GM12878 (cell line): ENCODE measurements at regions not wholly inside any gene's neighbourhood (a gene's known extent, or its start where the extent isn't known, plus 50 kb on each side); places are given as distances from the start of the nearest gene placed in this dataset.

Source experiments
- ATAC-seq: fragments of 200-7000 bp; cut with Tn5 transposase; 3 replicates; pipeline ENCODE4 v1.9.1; 2020; ENCODE audit warnings: mild to moderate bottlenecking, moderate library complexity
- BruUV-seq: library from RNA; stranded (reverse); fragments of 400-500 nt; replicated peaks from 2 replicates; lab custom pipeline; 2021; lab: Mats Ljungman, UMichigan
- CTCF ChIA-PET: fragments of 300-600 bp; sonication (Branson Sonifier 250); formaldehyde crosslinking; extraction: SDS; loops from one replicate; lab custom pipeline; 2021; ENCODE audit warnings: inconsistent platforms; lab: Yijun Ruan, JAX
- POLR2A ChIA-PET: fragments of 350-600 bp; formaldehyde crosslinking; extraction: SDS; loops from one replicate; lab custom pipeline; 2021; ENCODE audit warnings: inconsistent platforms; lab: Charles Lee
- RAD21 ChIA-PET: fragments of 300-600 bp; sonication (Branson Sonifier 250); formaldehyde crosslinking; loops from one replicate; lab custom pipeline; 2023; ENCODE audit warnings: antibody characterized with exemption; ENCODE audit not compliant: unreplicated experiment; lab: Charles Lee
- SMC1A ChIA-PET: fragments of 300-600 bp; sonication (Branson Sonifier 250); formaldehyde crosslinking; loops from one replicate; lab custom pipeline; 2023; ENCODE audit not compliant: unreplicated experiment, uncharacterized antibody; lab: Charles Lee
- DNase-seq: peaks from one replicate; pipeline ENCODE4 v3.0.0-alpha.2; 2011; ENCODE audit warnings: low read depth, low spot score
- FAIRE-seq: peaks from 3 replicates; lab custom pipeline; 2011; peaks lifted over from hg19 to GRCh38; lab: Jason Lieb, UNC
- H2AFZ ChIP-seq: 2 replicates; pipeline ENCODE4 v1.6.0; 2011; ENCODE audit warnings: low read depth, low read length, control low read depth; ENCODE audit not compliant: control insufficient read depth
- H3K27ac ChIP-seq: 2 replicates; pipeline ENCODE4 v1.5.1; 2011; ENCODE audit warnings: control low read depth; ENCODE audit not compliant: control insufficient read depth, insufficient read depth
- H3K27me3 ChIP-seq, 2 experiments: replicated peaks in 1 of 2; 2 replicates each; pipeline versions ENCODE4 v1.6.0 to v1.6.1; 2011; ENCODE audit warnings: low read length in 1 of 2; ENCODE audit not compliant: control insufficient read depth in 2 of 2, insufficient read depth in 2 of 2
- H3K36me3 ChIP-seq, 2 experiments: 2 replicates each; pipeline ENCODE4 v1.5.1; 2011; ENCODE audit warnings: low read length in 1 of 2; ENCODE audit not compliant: control insufficient read depth in 2 of 2, insufficient read depth in 2 of 2
- H3K4me1 ChIP-seq: 2 replicates; pipeline ENCODE4 v1.6.1; 2011; ENCODE audit warnings: mild to moderate bottlenecking, low read length, moderate library complexity, mixed read lengths; ENCODE audit not compliant: control insufficient read depth, insufficient read depth
- H3K4me2 ChIP-seq: 2 replicates; pipeline ENCODE4 v1.6.0; 2011; ENCODE audit warnings: control low read depth; ENCODE audit not compliant: control insufficient read depth, insufficient read depth
- H3K4me3 ChIP-seq: fragments of 200-600 bp; sonication (generic); 2 replicates; pipeline ENCODE4 v1.5.1; 2016
- H3K79me2 ChIP-seq: 2 replicates; pipeline ENCODE4 v1.6.0; 2011; ENCODE audit warnings: low read length; ENCODE audit not compliant: control insufficient read depth, insufficient read depth
- H3K9ac ChIP-seq: 2 replicates; pipeline ENCODE4 v1.8.0; 2011; ENCODE audit warnings: low read length, control low read depth, mixed read lengths; ENCODE audit not compliant: control insufficient read depth, insufficient read depth
- H3K9me3 ChIP-seq: replicated peaks from 3 replicates; pipeline ENCODE4 v1.5.1; 2011; ENCODE audit warnings: mild to moderate bottlenecking, low read length; ENCODE audit not compliant: control insufficient read depth, insufficient read depth
- H4K20me1 ChIP-seq: 2 replicates; pipeline ENCODE4 v1.6.0; 2011; ENCODE audit not compliant: control insufficient read depth, insufficient read depth
- CREB1 ChIP-seq: IDR thresholded peaks from 2 replicates; pipeline ENCODE4 v1.6.1; 2012; ENCODE audit warnings: low read depth, mild to moderate bottlenecking, inconsistent platforms
- E4F1 ChIP-seq: fragments of 450-650 bp; IDR thresholded peaks from 2 replicates; pipeline ENCODE4 v1.6.1; 2018; ENCODE audit warnings: borderline replicate concordance, mild to moderate bottlenecking; ENCODE audit not compliant: partially characterized antibody
- EP300 ChIP-seq, 2 experiments: fragments of 150-350 bp in 1 of 2; IDR thresholded peaks; 2 replicates each; pipeline ENCODE4 v1.6.1; 2011 to 2012; ENCODE audit warnings: low read depth in 2 of 2, low read length in 2 of 2, borderline replicate concordance in 1 of 2, improper control_type of control experiment in 1 of 2, inconsistent platforms in 1 of 2; ENCODE audit not compliant: control insufficient read depth in 1 of 2
- IKZF1 ChIP-seq: fragments of 450-650 bp; conservative IDR thresholded peaks from 2 replicates; pipeline ENCODE4 v1.6.1; 2017; ENCODE audit warnings: antibody characterized with exemption, mild to moderate bottlenecking
- IKZF2 ChIP-seq, 2 experiments: fragments of 450-650 bp; IDR thresholded peaks; 2 replicates each; pipeline ENCODE4 v1.6.1; 2017; ENCODE audit warnings: mild to moderate bottlenecking in 2 of 2, moderate library complexity in 2 of 2
- KLF5 ChIP-seq: fragments of 450-650 bp; IDR thresholded peaks from 2 replicates; pipeline ENCODE4 v1.6.1; 2014; ENCODE audit warnings: mild to moderate bottlenecking; ENCODE audit not compliant: partially characterized antibody
- RAD21 ChIP-seq: IDR thresholded peaks from 2 replicates; pipeline ENCODE4 v1.6.1; 2011; ENCODE audit warnings: mild to moderate bottlenecking, low read depth, low read length, moderate library complexity; ENCODE audit not compliant: insufficient read depth
- RAD51 ChIP-seq: fragments of 450-650 bp; IDR thresholded peaks from 2 replicates; pipeline ENCODE4 v1.6.1; 2016; ENCODE audit warnings: moderate library complexity, mild to moderate bottlenecking, inconsistent platforms
- RELA ChIP-seq: fragments of 450-650 bp; IDR thresholded peaks from 2 replicates; pipeline ENCODE4 v1.8.0; 2014; ENCODE audit warnings: borderline replicate concordance; ENCODE audit not compliant: partially characterized antibody
- RELB ChIP-seq: fragments of 450-650 bp; IDR thresholded peaks from 2 replicates; pipeline ENCODE4 v1.6.1; 2017; ENCODE audit warnings: low read depth, mild to moderate bottlenecking, moderate library complexity
- SIX5 ChIP-seq: IDR thresholded peaks from 2 replicates; pipeline ENCODE4 v1.6.1; 2011; ENCODE audit warnings: mild to moderate bottlenecking, low read depth, low read length, moderate library complexity; ENCODE audit not compliant: severe bottlenecking
- SREBF2 ChIP-seq: IDR thresholded peaks from 2 replicates; pipeline ENCODE4 v1.6.1; 2012; ENCODE audit warnings: mild to moderate bottlenecking, low read length
- STAT1 ChIP-seq: fragments of 450-650 bp; conservative IDR thresholded peaks from 2 replicates; pipeline ENCODE4 v1.6.1; 2014; ENCODE audit warnings: antibody characterized with exemption, mild to moderate bottlenecking
- SUPT20H ChIP-seq: IDR thresholded peaks from 2 replicates; pipeline ENCODE4 v1.6.1; 2011; ENCODE audit warnings: low read depth, mild to moderate bottlenecking, low read length, moderate library complexity, borderline replicate concordance; ENCODE audit not compliant: control insufficient read depth
- TBL1XR1 ChIP-seq: IDR thresholded peaks from 2 replicates; pipeline ENCODE4 v1.6.1; 2012; ENCODE audit warnings: low read depth, low read length, improper control_type of control experiment
- TCF3 ChIP-seq: IDR thresholded peaks from 2 replicates; pipeline ENCODE4 v1.6.1; 2012; ENCODE audit warnings: low read depth, mild to moderate bottlenecking, low read length, borderline replicate concordance; ENCODE audit not compliant: insufficient read depth
- ZNF24 ChIP-seq: fragments of 450-650 bp; IDR thresholded peaks from 2 replicates; pipeline ENCODE4 v1.6.1; 2017; ENCODE audit warnings: antibody characterized with exemption, mild to moderate bottlenecking
- WGBS: methylation state at CpG from one replicate; pipeline ENCODE4 v1.1.6; 2016; ENCODE audit warnings: low lambda C conversion rate; ENCODE audit not compliant: insufficient replicate concordance, insufficient coverage; ENCODE audit errors: missing lambda C conversion rate; 5-methylcytosine and 5-hydroxymethylcytosine counted together
- in situ Hi-C: fragments of 300-500 bp; cut with MboI; formaldehyde crosslinking; loops from 9 replicates; pipeline ENCODE4 v1.14.3; 2018; ENCODE audit warnings: mixed read lengths
- intact Hi-C: fragments of 100-400 bp; cut with micrococcal nuclease; formaldehyde crosslinking; loops from one replicate; pipeline ENCODE4 v1.14.2; 2022; ENCODE audit not compliant: unreplicated experiment
- TF ChIP-seq, protein P1 (sequence below), 3 experiments: IDR thresholded peaks in 2 of 3; conservative IDR thresholded peaks in 1 of 3; 2 replicates each; pipeline ENCODE4 v1.5.1; 2011; ENCODE audit warnings: low read depth in 3 of 3, low read length in 3 of 3, mild to moderate bottlenecking in 3 of 3, control low read depth in 2 of 3, moderate library complexity in 2 of 3, inconsistent platforms in 1 of 3, mixed read lengths in 1 of 3; ENCODE audit not compliant: control insufficient read depth in 2 of 3, insufficient read depth in 1 of 3; ENCODE audit errors: extremely low read depth in 1 of 3

DNA sequence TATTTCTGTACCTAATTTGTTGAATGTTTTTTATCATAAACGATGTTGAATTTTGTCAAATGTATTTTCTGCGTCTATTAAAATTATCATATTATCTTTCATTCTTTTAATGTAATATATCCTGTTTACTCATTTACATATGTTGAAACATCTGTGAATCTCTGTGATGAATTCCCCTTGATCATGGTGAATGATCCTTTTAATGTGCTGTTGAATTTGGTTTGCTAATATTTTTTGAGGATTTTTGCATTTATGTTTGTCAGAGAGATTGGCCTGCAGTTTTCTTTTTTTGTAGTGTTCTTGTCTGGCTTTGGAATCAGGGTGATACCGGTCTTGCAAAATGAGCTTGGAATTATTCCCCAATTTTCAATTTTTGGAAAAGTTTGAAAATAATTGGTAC lies 569.3 kb upstream of the CCDC179 start:
- H3K4me2 ChIP-seq, result no peak overlapping the region
- WGBS, result 15% methylated on average over 3 of the region's 3 CpGs

More for the DNA sequence above, 569.3 kb upstream of the CCDC179 start:
- ATAC-seq, result no peak
- RAD21 ChIA-PET, result no interaction called here
- SMC1A ChIA-PET, result interaction anchor here (0.6 kb wide), 1 partner anchor 39 kb away, joined by 3 read pairs; no protein-coding TSS in a partner anchor
- Histone ChIP-seq H3K4me1 (no peaks in the 10 kb centered on the region), H3K36me3 (no peaks in the 10 kb centered on the region), H3K27me3 (no peaks in the 10 kb centered on the region), H3K27ac (no peak overlapping the region), H4K20me1 (no peaks in the 10 kb centered on the region), H3K4me3 (no peak overlapping the region), H2AFZ (no peak overlapping the region), H3K9me3 (no peaks in the 10 kb centered on the region), H3K79me2 (no peaks in the 10 kb centered on the region), H3K9ac (no peak overlapping the region)
- TF ChIP-seq IKZF1, result no peak
- no peak for TF ChIP-seq SUPT20H
- no peak for TF ChIP-seq RAD51
- TF ChIP-seq E4F1, result no peak
- no peak for TF ChIP-seq KLF5
- TF ChIP-seq CREB1, result no peak
- no peak for TF ChIP-seq RELA
- no peak for TF ChIP-seq TCF3
- TF ChIP-seq SREBF2, result no peak
- TF ChIP-seq EP300 (IDR thresholded peaks at IDR 0.05; ENCODE audit: borderline replicate concordance in 1 of 2, control insufficient read depth in 1 of 2, low read depth in 2 of 2, low read length in 2 of 2), result no peak
- TF ChIP-seq STAT1, result no peak
- no peak for TF ChIP-seq RELB
- TF ChIP-seq ZNF24, result no peak
- TF ChIP-seq, protein P1, sequence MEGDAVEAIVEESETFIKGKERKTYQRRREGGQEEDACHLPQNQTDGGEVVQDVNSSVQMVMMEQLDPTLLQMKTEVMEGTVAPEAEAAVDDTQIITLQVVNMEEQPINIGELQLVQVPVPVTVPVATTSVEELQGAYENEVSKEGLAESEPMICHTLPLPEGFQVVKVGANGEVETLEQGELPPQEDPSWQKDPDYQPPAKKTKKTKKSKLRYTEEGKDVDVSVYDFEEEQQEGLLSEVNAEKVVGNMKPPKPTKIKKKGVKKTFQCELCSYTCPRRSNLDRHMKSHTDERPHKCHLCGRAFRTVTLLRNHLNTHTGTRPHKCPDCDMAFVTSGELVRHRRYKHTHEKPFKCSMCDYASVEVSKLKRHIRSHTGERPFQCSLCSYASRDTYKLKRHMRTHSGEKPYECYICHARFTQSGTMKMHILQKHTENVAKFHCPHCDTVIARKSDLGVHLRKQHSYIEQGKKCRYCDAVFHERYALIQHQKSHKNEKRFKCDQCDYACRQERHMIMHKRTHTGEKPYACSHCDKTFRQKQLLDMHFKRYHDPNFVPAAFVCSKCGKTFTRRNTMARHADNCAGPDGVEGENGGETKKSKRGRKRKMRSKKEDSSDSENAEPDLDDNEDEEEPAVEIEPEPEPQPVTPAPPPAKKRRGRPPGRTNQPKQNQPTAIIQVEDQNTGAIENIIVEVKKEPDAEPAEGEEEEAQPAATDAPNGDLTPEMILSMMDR (IDR thresholded peaks at IDR 0.05 in 2 of 3, conservative IDR thresholded peaks at IDR 0.05 in 1 of 3; ENCODE audit: control insufficient read depth in 2 of 3, extremely low read depth in 1 of 3, insufficient read depth in 1 of 3, low read depth in 3 of 3, low read length in 3 of 3), result no peak
- TF ChIP-seq IKZF2 (IDR thresholded peaks at IDR 0.05), result no peak
- no peak for TF ChIP-seq RAD21
- TF ChIP-seq TBL1XR1, result no peak
- no peak for TF ChIP-seq SIX5
- no peak for FAIRE-seq
- CTCF ChIA-PET, result interaction anchor here (0.9 kb wide), 1 partner anchor 11 kb away, joined by 3 read pairs; no protein-coding TSS in a partner anchor
- intact Hi-C loops (no loop called here), in situ Hi-C loops (no loop called here)
- POLR2A ChIA-PET, result no interaction called here
- DNase-seq, result no peak
- BruUV-seq, result no TSS peak
